ENCODE measurements at regions not wholly inside any gene's neighbourhood (a gene's known extent, or its start where the extent isn't known, plus 50 kb on each side); places are given as distances from the start of the nearest gene placed in this dataset.
A peak's percentile ranks its signal among the peaks of the same experiment; 100 is the strongest.

DNA sequence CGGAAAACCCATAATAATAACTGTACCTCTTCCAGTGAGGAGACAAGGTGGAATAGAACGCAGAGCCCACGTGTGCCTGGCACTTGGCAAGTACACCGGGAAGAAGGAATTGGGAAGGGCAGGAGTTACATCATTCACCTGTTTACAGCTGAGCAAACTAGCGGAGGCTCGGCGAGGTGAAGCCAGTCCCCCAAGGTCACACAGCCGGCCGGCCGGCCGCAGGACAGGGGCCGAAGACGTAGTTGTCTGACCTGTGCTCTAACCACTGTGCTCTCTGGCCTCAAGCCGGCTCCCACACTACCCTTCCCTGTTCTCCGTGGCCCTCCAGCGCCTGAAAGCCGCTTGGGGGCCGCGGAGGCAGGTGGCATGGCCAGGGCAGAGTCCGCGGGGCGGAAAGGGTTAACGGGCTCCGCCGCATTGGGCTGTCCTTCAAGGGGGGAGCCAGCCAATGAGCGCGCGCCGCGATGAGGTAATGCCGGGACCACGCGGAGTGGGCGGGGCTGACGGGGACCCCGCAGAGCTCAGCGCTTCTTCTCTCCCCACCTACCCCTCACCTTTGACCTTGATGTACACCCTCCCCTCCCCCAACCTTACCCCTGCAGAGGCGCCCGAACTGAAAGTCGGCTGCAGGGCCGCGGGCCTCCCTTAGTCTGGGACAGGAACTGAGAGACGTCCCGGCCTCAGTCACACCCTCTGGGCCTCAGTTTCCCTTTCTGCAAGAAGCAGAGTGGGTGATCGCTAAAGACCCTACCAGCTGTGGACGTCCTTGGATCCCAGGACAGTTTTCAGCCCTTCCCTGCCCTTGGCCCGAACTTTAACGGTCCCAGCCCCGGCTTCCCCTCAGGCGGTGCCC, 125.1 kb downstream of the C9orf50 start:
- Histone ChIP-seq H3K4me1 (ENCODE audit: insufficient read depth, low read length) (peaks cover 39% of the 10 kb centered on the region), H3K27me3 (ENCODE audit: control insufficient read depth in 1 of 2, insufficient read depth in 2 of 2, low read length in 2 of 2) (no peaks in the 10 kb centered on the region), H3K4me3 (ENCODE audit: low read length) (peak overlapping the region; percentile 75), H3K36me3 (ENCODE audit: insufficient read depth, low read length) (peaks cover 2% of the 10 kb centered on the region), H3K27ac (ENCODE audit: low read depth in 1 of 2, low read length in 2 of 2) (no peak overlapping the region), H3K9me3 (ENCODE audit: control insufficient read depth in 1 of 2, insufficient read depth in 1 of 2, low read length in 2 of 2) (no peaks in the 10 kb centered on the region)
- POLR2A ChIA-PET: interaction anchor here (0.5 to 2.2 kb wide), 8 partner anchors 12 to 357 kb away, joined by 3 to 7 read pairs (median 4); no protein-coding TSS in a partner anchor
- Mint-ChIP-seq H3K36me3 (ENCODE audit: low read depth) (peaks cover 4% of the 10 kb centered on the region), H3K4me3 (peak overlapping the region; percentile 86), H3K27me3 (peaks cover 3% of the 10 kb centered on the region), H3K9me3 (no peaks in the 10 kb centered on the region), H3K4me1 (ENCODE audit: low read depth) (peaks cover 38% of the 10 kb centered on the region), H3K27ac (peak overlapping the region; percentile 62)
- intact Hi-C loops (cut with DNase I, micrococcal nuclease): loop anchor here (1.0 to 10.0 kb wide), 3 partner anchors 8 to 89 kb away; no protein-coding TSS in a partner anchor
- CTCF ChIA-PET: interaction anchor here (0.8 to 1.4 kb wide), 5 partner anchors 35 to 128 kb away, joined by 3 to 10 read pairs (median 5); no protein-coding TSS in a partner anchor
- peak; percentile 58 to 91 (median 80) for DNase-seq
- peak; percentile 82 for ATAC-seq (ENCODE audit: poor library complexity)
- TF ChIP-seq CTCF (IDR thresholded peaks at IDR 0.05): no peak

- Histone ChIP-seq H3K9me3 (ENCODE audit: control insufficient read depth in 1 of 2, insufficient read depth in 1 of 2, low read length in 2 of 2) (no peaks in the 10 kb centered on the region), H3K36me3 (ENCODE audit: insufficient read depth, low read length) (peaks cover 2% of the 10 kb centered on the region), H3K4me3 (ENCODE audit: low read length) (no peak overlapping the region), H3K27me3 (ENCODE audit: control insufficient read depth in 1 of 2, insufficient read depth in 2 of 2, low read length in 2 of 2) (no peaks in the 10 kb centered on the region), H3K27ac (ENCODE audit: low read depth in 1 of 2, low read length in 2 of 2) (no peak overlapping the region), H3K4me1 (ENCODE audit: insufficient read depth, low read length) (peaks cover 55% of the 10 kb centered on the region)
- intact Hi-C loops (cut with DNase I, micrococcal nuclease): loop anchor here in 1 of 2 experiments (5.0 to 10.0 kb wide), 2 partner anchors 91 to 113 kb away; no protein-coding TSS in a partner anchor
- Mint-ChIP-seq H3K9me3 (no peaks in the 10 kb centered on the region), H3K4me1 (ENCODE audit: low read depth) (peaks cover 48% of the 10 kb centered on the region), H3K36me3 (ENCODE audit: low read depth) (peaks cover 9% of the 10 kb centered on the region), H3K27ac (no peak overlapping the region), H3K27me3 (peaks cover 8% of the 10 kb centered on the region), H3K4me3 (no peak overlapping the region)
- no peak for DNase-seq
- POLR2A ChIA-PET: interaction anchor here (0.7 to 1.0 kb wide), 2 partner anchors 21 to 800 kb away, joined by 3 read pairs; no protein-coding TSS in a partner anchor
- CTCF ChIA-PET: no interaction called here
- ATAC-seq (ENCODE audit: poor library complexity): no peak
- TF ChIP-seq CTCF (IDR thresholded peaks at IDR 0.05): no peak
These were observed 126.7 kb downstream of the C9orf50 start for GRCh38 chr9:129494113-129494789.

GRCh38 chr9:129493706-129494047, 127.2 kb downstream of the C9orf50 start:
- peak overlapping the region; percentile 70 for H3K27ac Mint-ChIP-seq
- intact Hi-C loops (cut with DNase I, micrococcal nuclease): loop anchor here in 1 of 2 experiments (5.0 to 10.0 kb wide), 2 partner anchors 91 to 114 kb away; no protein-coding TSS in a partner anchor
- peak overlapping the region; percentile 62 for H3K4me3 Mint-ChIP-seq
- H3K9me3 Mint-ChIP-seq: no peaks in the 10 kb centered on the region
- peaks cover 54% of the 10 kb centered on the region for H3K4me1 Mint-ChIP-seq (ENCODE audit: low read depth)
- no peaks in the 10 kb centered on the region for H3K27me3 ChIP-seq (ENCODE audit: control insufficient read depth in 1 of 2, insufficient read depth in 2 of 2, low read length in 2 of 2)
- no peak overlapping the region for H3K27ac ChIP-seq (ENCODE audit: low read depth in 1 of 2, low read length in 2 of 2)
- DNase-seq (no peak), ATAC-seq (ENCODE audit: poor library complexity) (no peak)
- CTCF ChIA-PET: no interaction called here
- H3K36me3 ChIP-seq (ENCODE audit: insufficient read depth, low read length): peaks cover 2% of the 10 kb centered on the region
- peaks cover 61% of the 10 kb centered on the region for H3K4me1 ChIP-seq (ENCODE audit: insufficient read depth, low read length)
- peaks cover 14% of the 10 kb centered on the region for H3K36me3 Mint-ChIP-seq (ENCODE audit: low read depth)
- no peaks in the 10 kb centered on the region for H3K9me3 ChIP-seq (ENCODE audit: control insufficient read depth in 1 of 2, insufficient read depth in 1 of 2, low read length in 2 of 2)
- H3K27me3 Mint-ChIP-seq: peaks cover 8% of the 10 kb centered on the region
- H3K4me3 ChIP-seq (ENCODE audit: low read length): no peak overlapping the region
- POLR2A ChIA-PET: interaction anchor here (1.0 kb wide), 1 partner anchor 21 kb away, joined by 3 read pairs; no protein-coding TSS in a partner anchor
- TF ChIP-seq CTCF (IDR thresholded peaks at IDR 0.05): no peak

Measured in CD4-positive, alpha-beta T cell (primary cell).